Endometrium (tissue), 2 donors: ENCODE measurements at regions not wholly inside any gene's neighbourhood (a gene's known extent, or its start where the extent isn't known, plus 50 kb on each side); places are given as distances from the start of the nearest gene placed in this dataset.

ENCODE experiments used
- FAIRE-seq: peaks from 2 replicates; lab custom pipeline; 2012; peaks lifted over from hg19 to GRCh38; lab: Jason Lieb, UNC
- donor health status: control.
- donor health status: control.

- no peak for FAIRE-seq
These were observed 50.1 kb upstream of the EFEMP1 start for GRCh38 chr2:55973673-55974072.

DNA sequence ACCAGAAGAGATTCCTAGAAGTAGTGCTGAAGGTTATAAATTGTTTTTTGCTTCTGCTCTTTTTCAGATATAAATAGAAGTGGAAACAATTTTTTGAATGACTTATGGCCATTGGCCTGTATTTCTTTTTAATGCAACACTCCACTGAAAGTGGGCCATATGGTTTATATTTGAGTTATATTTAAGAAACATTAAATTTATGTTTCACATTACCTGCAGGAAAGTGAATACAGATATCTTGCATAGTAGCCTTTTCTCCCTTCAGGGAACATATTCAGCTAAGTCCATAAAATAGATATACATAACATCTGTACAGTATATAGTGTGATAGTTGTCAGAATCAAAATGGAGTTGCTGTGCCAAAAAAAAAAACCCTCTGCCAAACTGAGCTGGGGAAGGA is 53.1 kb upstream of the EFEMP1 start:
- no peak for FAIRE-seq

DNA sequence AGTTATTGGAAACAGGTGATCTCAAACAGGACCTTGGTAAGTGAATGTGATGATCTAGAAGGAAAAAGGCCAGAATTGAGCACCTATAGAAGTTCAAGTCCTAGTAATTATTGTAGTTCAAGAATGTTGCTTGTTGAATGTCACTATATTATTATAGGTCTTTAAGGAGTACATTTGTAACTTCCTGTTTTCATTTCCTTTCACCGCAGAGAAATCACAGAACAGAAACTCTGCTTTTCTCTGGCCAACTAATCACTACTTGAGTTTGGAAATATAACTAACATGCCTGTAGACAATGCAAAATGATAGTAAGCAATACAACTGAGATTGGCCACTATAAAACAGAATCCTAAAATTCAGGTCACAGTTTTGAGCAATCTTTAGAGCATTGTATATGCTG is 61.8 kb upstream of the EFEMP1 start:
- FAIRE-seq = no peak

- FAIRE-seq = no peak
These were observed 62.4 kb upstream of the EFEMP1 start for GRCh38 chr2:55986001-55986400.

GRCh38 chr2:55986700-55987440 is 63.3 kb upstream of the EFEMP1 start:
- FAIRE-seq = no peak

DNA sequence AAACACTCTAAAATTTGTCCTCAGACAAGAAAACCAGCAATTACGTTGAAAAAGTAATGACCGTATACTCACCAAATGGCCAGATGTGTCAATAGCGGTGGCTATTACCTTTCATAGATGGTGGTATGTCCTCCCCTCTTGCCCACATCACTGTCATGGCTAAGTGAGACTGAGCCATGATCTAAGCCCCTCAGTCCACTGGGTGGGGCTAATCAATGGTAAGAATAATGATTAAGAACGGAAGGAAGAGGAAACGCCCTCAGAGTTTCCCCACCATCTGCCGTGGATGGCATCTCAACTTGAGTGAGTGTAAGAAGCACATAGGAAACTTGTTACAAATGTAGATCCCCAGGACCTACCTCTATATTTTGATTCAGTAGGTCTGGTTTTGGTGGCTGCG is 65.8 kb upstream of the EFEMP1 start:
- no peak for FAIRE-seq

- FAIRE-seq = no peak
These were observed 68.9 kb upstream of the EFEMP1 start for GRCh38 chr2:55992455-55992854.

GRCh38 chr2:55993685-55994084 is 70.1 kb upstream of the EFEMP1 start:
- no peak for FAIRE-seq

GRCh38 chr2:55995211-55995610 is 71.6 kb upstream of the EFEMP1 start:
- FAIRE-seq = no peak

DNA sequence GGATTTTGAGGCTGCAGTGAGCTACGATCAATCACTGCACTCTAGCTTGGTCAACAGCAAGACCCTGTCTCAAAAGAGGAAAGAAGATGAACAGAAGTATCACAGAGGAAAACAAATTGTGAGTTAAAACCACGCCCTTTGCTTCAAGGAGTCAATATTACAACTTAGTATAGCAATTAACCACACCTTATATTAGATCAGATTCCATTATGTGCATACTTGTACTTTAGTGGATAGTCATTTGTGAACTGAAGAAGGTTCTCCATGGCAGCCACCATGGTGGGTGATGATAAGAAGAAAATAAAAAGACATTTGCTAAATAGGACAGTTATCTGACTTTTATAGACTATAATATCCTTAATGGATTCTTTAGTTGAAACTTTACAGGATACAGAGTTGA is 72.3 kb upstream of the EFEMP1 start:
- FAIRE-seq = no peak

GRCh38 chr2:55999231-55999630 is 75.6 kb upstream of the EFEMP1 start:
- FAIRE-seq = no peak

GRCh38 chr2:55999790-56000189 is 76.2 kb upstream of the EFEMP1 start:
- FAIRE-seq = no peak

DNA sequence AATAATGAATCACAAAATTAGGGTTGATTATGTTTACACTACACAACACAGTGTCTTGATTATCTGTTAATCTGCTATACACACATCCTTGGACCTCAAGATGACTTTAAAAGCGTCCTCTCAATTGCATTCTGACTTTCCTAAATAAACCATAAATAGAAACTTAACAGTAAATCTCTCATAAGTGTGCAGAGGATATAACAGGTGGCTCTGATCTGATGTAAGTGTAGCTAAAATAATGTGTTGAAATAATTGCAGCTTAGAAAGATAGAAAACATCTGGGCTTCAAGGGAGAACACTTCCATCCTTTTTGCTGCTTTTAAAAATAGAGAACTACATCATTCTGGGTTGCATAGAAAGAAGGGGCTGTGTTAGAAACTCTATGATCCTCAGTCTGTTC is 78.4 kb upstream of the EFEMP1 start:
- no peak for FAIRE-seq

DNA sequence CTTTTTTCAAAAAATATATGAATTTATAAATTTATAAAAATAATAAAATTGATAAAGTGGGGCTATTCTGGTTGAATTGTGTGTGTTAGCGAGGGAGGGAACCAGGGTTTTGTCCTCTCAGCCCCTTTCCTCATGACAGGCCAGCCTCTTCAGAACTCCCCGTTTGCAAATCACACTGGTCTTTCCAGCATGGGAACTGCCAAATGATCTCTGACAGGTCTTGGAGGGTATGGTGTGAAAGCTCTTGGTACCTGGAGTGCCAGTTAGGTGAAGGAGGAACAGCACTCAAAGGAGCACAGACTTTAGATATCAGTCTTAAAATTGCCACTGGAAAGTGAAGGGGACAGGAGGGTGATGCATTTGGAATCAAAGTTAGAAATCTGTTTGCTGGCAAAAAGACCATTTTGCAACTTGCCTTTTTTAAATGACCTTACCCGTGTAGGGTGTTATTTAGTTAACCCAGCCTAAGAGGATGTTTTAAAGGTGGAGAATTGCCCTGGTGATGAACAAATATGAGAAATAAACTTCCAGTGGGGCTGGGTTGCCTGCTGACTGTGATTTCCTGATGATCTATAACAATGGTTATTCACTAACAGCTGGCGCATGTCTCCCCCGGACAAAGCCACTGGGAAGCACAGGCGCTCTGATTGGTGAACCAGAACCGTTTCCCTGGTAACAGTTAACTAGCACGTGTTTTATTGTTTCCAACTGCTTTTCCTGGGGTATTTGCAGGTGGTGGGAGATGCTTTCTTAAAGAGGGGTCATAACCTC is 85.3 kb upstream of the EFEMP1 start:
- FAIRE-seq = no peak

- FAIRE-seq = peak; percentile 96
These were observed 86.3 kb upstream of the EFEMP1 start for GRCh38 chr2:56009758-56010458.

DNA sequence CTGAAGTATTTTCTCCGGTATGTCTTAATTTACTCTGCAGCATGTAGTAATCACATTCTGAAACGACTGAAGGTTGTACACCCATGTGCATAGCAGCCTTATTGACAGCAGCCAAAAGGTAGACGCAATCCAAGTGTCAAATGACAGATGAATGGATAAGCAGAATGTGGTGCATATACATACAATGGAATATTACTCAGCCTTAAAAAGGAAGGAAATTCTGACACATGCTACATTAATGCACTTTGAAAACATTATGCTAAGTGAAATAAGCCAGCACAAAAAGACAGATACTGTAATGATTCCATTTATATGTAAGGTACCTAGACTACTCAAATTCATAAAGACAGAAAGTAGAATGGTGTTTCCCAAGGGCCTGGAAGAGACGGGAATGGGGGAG is 88.0 kb upstream of the EFEMP1 start:
- no peak for FAIRE-seq

- FAIRE-seq = no peak
These were observed 88.7 kb upstream of the EFEMP1 start for GRCh38 chr2:56012221-56012765.

GRCh38 chr2:56013475-56013874 is 89.9 kb upstream of the EFEMP1 start:
- no peak for FAIRE-seq

- FAIRE-seq = no peak
These were observed 90.6 kb upstream of the EFEMP1 start for GRCh38 chr2:56014046-56014730.

GRCh38 chr2:56015711-56016115 is 92.1 kb upstream of the EFEMP1 start:
- no peak for FAIRE-seq

DNA sequence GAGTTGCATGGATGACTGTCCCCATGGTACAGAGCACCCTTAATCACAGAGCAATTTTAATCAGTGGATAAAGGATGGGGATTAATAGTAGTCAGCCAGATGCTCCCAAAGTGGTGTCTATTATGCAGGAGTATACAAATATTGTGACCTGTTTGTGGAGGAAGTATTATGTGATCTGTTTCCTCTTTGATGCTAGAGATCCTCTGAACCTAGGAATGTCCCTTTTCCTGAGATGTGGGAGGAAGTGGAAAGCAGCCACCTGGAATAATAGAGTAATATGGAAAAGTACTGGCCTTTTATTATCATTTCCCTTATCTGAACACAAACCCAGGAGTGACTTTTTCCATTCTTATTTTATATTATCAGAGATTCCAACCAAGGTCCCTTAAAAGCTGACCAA is 94.2 kb upstream of the EFEMP1 start:
- FAIRE-seq = no peak

DNA sequence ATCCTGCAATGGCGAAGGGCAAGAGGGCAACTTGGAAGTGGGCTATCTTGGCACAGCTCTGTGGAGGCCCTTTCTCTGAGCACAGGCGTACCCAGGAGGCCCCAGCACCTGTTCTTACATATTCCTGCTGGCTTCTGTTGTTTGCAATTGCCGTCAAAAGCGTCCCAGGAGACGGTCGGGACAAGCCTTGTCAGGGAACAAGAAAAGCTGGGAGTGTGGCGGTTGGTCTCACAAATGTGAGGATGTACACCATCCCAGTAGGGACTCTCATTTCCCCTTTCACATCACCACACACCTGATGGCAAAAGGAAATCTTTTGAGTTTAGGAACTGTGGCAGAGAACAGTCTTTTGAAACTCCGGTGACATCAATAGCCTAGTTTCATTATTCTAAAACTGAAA is 94.7 kb upstream of the EFEMP1 start:
- FAIRE-seq = no peak
